BE2C (cell line): ENCODE measurements at regions not wholly inside any gene's neighbourhood (a gene's known extent, or its start where the extent isn't known, plus 50 kb on each side); places are given as distances from the start of the nearest gene placed in this dataset.

Experiments
- DNase-seq: peaks from one replicate; pipeline ENCODE4 v3.0.0-alpha.2; 2020
- H3K27me3 ChIP-seq: fragments of 250-450 bp; sonication (Bioruptor Pico); 2 replicates; pipeline ENCODE4 v1.5.1; 2020; ENCODE audit warnings: mild to moderate bottlenecking
- H3K36me3 ChIP-seq: fragments of 250-450 bp; sonication (Bioruptor Pico); 2 replicates; pipeline ENCODE4 v1.5.1; 2020; ENCODE audit warnings: mild to moderate bottlenecking
- H3K4me1 ChIP-seq: fragments of 250-450 bp; sonication (Bioruptor Pico); 2 replicates; pipeline ENCODE4 v1.5.1; 2020
- H3K4me3 ChIP-seq: 2 replicates; pipeline ENCODE4 v1.5.1; 2011; ENCODE audit warnings: low read depth, low read length
- H3K9me3 ChIP-seq: fragments of 250-450 bp; sonication (Bioruptor Pico); 2 replicates; pipeline ENCODE4 v1.5.1; 2020
- CTCF ChIP-seq: IDR thresholded peaks from 2 replicates; pipeline ENCODE4 v1.5.1; 2012; ENCODE audit warnings: mild to moderate bottlenecking, low read depth, low read length

GRCh38 chr12:114986178-114986714 lies 302.3 kb upstream of the TBX3 start:
- Histone ChIP-seq H3K4me1 (peaks cover 7% of the 10 kb centered on the region; the same call in 1 of the 2 replicates), H3K36me3 (no peaks in the 10 kb centered on the region), H3K9me3 (no peaks in the 10 kb centered on the region), H3K27me3 (no peaks in the 10 kb centered on the region), H3K4me3 (no peak overlapping the region)
- TF ChIP-seq CTCF: no peak
- no peak for DNase-seq

GRCh38 chr12:114984634-114985061 lies 300.7 kb upstream of the TBX3 start:
- Histone ChIP-seq H3K4me1 (no peaks in the 10 kb centered on the region), H3K36me3 (no peaks in the 10 kb centered on the region), H3K27me3 (no peaks in the 10 kb centered on the region), H3K4me3 (no peak overlapping the region), H3K9me3 (no peaks in the 10 kb centered on the region)
- DNase-seq: no peak
- no peak for TF ChIP-seq CTCF

GRCh38 chr12:114982760-114983159 lies 298.8 kb upstream of the TBX3 start:
- Histone ChIP-seq H3K9me3 (no peaks in the 10 kb centered on the region), H3K36me3 (no peaks in the 10 kb centered on the region), H3K4me1 (no peaks in the 10 kb centered on the region), H3K27me3 (no peaks in the 10 kb centered on the region), H3K4me3 (no peak overlapping the region)
- no peak for TF ChIP-seq CTCF
- DNase-seq: peak; percentile 26

- DNase-seq: no peak
- H3K4me3 ChIP-seq: no peak overlapping the region
- H3K4me1 ChIP-seq: no peaks in the 10 kb centered on the region
- no peaks in the 10 kb centered on the region for H3K27me3 ChIP-seq
- no peaks in the 10 kb centered on the region for H3K9me3 ChIP-seq
- TF ChIP-seq CTCF: no peak
- no peaks in the 10 kb centered on the region for H3K36me3 ChIP-seq
Observed at GRCh38 chr12:114981036-114981435, 297.1 kb upstream of the TBX3 start.

GRCh38 chr12:114976959-114977358 lies 293.0 kb upstream of the TBX3 start:
- Histone ChIP-seq H3K4me3 (no peak overlapping the region), H3K36me3 (no peaks in the 10 kb centered on the region), H3K4me1 (no peaks in the 10 kb centered on the region), H3K27me3 (no peaks in the 10 kb centered on the region), H3K9me3 (no peaks in the 10 kb centered on the region)
- no peak for TF ChIP-seq CTCF
- DNase-seq: no peak

- Histone ChIP-seq H3K4me1 (no peaks in the 10 kb centered on the region), H3K4me3 (no peak overlapping the region), H3K27me3 (no peaks in the 10 kb centered on the region), H3K36me3 (no peaks in the 10 kb centered on the region), H3K9me3 (no peaks in the 10 kb centered on the region)
- DNase-seq: no peak
- no peak for TF ChIP-seq CTCF
Observed at GRCh38 chr12:114976372-114976771, 292.4 kb upstream of the TBX3 start.
